Retinal pigment epithelial cell (primary cell): ENCODE measurements at regions not wholly inside any gene's neighbourhood (a gene's known extent, or its start where the extent isn't known, plus 50 kb on each side); places are given as distances from the start of the nearest gene placed in this dataset.

Source experiments
- DNase-seq: peaks from one replicate; pipeline ENCODE4 v3.0.0-alpha.2; 2010; ENCODE audit warnings: low read depth
- H3K4me3 ChIP-seq: 2 replicates; pipeline ENCODE4 v1.5.1; 2011; ENCODE audit warnings: mild to moderate bottlenecking, low read length, control low read depth, moderate library complexity
- TF ChIP-seq, protein P1 (sequence below): conservative IDR thresholded peaks from 2 replicates; pipeline ENCODE4 v1.5.1; 2011; ENCODE audit warnings: low read depth, low read length, control low read depth, inconsistent platforms

DNA sequence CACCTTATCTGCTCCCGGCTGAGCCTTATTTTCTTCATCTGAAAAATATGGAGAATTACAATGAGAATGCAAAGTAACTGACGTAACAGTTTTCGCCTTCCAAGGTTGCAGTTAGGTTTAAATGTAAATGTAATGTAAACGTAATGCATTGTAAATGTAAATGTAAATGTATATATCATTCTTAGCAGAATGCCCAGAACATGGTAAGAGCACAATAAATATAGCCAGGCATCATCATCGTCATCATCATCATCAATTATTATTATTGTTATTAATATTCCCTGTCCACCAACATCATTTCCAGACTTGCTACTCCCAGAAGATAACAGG lies 770.0 kb downstream of the MED13L start:
- DNase-seq = no peak
- TF ChIP-seq, protein P1, sequence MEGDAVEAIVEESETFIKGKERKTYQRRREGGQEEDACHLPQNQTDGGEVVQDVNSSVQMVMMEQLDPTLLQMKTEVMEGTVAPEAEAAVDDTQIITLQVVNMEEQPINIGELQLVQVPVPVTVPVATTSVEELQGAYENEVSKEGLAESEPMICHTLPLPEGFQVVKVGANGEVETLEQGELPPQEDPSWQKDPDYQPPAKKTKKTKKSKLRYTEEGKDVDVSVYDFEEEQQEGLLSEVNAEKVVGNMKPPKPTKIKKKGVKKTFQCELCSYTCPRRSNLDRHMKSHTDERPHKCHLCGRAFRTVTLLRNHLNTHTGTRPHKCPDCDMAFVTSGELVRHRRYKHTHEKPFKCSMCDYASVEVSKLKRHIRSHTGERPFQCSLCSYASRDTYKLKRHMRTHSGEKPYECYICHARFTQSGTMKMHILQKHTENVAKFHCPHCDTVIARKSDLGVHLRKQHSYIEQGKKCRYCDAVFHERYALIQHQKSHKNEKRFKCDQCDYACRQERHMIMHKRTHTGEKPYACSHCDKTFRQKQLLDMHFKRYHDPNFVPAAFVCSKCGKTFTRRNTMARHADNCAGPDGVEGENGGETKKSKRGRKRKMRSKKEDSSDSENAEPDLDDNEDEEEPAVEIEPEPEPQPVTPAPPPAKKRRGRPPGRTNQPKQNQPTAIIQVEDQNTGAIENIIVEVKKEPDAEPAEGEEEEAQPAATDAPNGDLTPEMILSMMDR = no peak
- H3K4me3 ChIP-seq = no peak overlapping the region

DNA sequence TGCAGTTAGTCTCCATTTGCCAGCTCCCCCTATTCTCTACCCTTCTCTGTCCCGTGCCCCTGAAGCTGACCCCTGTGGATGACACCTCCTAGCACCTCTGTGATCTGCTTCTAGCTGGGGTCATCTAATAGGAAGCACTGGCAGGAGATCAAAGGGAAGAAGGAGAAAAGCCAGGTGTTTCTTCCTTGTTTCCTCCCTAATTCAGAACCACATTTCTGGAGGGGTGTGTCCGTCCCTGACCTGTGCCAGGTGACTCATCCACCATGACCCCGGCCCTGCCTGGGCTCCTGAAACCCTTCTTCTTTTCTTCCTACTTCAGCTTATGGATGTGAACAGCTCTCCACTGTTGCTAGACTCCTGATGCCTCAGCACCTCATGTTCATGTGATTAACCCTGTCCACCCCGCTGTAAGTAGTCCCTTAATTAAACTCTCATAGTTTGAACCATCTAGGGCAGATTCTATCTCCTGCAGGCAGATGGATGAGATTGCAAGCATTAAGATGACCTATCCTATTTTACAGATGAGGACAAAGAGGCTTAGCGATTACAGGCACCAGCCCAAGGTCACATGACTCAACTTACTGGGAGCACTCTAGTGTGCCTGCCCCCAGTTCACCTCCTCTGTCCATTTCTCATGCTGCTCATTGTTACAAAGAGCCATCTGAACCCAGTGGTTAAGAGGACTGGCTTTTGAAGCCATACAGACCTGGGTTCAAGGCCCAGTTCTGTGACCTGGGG lies 770.5 kb downstream of the MED13L start:
- TF ChIP-seq, protein P1 = no peak
- no peak overlapping the region for H3K4me3 ChIP-seq
- DNase-seq = no peak

DNA sequence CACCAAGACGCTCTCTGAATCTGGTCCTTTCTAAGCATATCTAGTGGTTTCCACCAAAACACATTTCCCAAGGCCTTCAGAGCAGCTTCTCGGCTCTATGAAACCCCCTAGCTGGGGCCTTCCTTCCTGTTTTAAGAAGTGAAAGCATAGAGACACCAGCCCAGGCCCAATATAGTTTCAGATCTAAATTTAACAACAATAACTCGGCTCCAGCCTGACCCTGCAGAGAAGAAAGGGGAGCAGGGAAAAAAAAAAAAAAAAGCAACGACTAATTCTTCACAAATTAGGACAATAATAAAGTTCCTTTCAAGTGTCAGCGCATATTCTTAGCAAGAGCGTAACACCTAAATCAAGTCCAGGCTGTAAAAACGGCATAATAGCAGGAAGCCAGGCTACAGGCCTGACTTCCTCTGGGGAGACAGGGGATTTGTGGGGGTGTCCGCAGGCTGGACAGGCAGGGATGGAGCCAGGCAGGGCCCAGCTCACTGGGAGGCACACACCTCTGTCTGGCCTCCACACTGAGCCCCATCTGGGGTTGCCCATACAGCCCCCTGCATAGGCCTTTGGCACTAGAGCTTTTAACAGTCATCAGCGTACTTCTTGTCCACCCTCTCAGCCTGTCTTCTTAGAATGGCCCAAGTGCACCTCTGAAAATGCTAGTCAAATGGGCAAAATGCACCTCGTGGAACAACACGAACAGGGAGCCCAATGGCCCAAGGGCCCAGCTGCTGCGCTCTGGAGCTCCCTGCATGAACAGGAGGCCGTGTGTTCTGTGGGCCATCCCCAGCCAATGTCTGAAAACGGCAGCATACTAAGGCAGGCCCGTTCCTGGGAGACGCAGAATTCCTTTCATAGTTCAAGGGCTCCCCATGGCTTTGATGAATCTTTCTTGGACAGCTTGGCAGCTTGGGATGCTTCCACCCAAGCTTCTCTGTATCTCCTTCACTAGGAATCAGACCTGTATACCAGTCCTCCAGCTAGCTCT lies 772.9 kb downstream of the MED13L start:
- TF ChIP-seq, protein P1 = no peak
- DNase-seq = no peak
- no peak overlapping the region for H3K4me3 ChIP-seq

DNA sequence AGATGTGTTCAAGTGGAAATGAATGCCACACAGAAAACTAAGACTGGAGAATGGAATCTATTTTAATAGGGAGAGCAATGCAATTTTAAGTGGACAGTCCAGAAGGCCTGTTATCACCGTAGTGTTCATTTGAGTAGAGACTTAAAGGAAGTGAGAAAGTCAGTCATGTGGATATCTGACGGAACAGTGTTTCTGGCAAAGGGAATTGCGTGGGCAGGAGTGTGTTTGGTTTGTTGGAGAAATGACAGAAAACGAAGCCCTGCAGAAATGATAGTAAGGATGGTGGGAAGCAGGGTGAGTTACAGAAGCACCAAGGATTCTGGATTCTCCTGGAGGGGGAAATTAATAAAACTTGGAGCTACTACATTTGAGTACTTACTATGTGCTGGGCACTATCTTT lies 776.6 kb downstream of the MED13L start:
- TF ChIP-seq, protein P1 = no peak
- no peak overlapping the region for H3K4me3 ChIP-seq
- DNase-seq = no peak

DNA sequence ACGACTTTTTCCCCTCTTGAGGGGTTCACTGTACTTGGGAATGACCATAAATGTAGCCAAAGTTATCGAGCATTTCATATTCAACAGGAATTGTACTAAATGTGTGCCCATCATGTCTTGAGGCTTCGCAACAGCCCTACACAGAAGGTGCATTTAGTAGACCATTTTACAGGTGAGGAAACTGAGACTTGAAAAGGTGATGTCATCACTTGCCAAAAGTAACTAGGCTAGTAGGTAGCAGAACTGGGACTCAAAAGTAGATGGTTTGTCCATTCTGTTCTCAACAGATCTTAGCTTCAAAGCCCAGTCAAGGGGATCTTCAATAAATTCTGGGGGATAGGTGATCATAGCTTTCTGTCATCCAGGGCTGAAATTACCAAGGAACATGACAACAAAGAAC lies 782.2 kb downstream of the MED13L start:
- no peak for DNase-seq
- H3K4me3 ChIP-seq = no peak overlapping the region
- TF ChIP-seq, protein P1 = no peak

DNA sequence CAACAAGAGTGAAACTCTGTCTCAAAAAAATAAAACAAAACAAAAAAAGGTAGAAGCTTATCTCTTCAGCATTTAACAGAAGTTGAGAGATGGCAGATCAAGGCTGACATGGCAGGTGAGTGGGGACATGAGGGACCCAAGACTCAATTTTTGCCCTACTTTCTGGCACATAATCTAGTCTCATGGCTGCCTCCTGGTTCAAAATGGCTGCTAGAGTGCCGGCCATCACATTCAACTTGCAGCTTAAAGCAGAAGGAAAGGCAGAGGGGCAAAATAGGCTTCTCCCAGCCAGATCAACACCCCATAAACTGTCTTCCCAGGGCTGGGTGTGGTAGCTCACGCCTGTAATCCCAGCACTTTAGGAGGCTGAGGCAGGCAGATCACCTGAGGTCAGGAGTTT lies 784.9 kb downstream of the MED13L start:
- no peak overlapping the region for H3K4me3 ChIP-seq
- DNase-seq = no peak
- TF ChIP-seq, protein P1 = no peak
